NB4 (cell line): ENCODE measurements at regions not wholly inside any gene's neighbourhood (a gene's known extent, or its start where the extent isn't known, plus 50 kb on each side); places are given as distances from the start of the nearest gene placed in this dataset.

Experiments
- DNase-seq: peaks from one replicate; pipeline ENCODE4 v3.0.0; 2010; ENCODE audit warnings: low read depth
- H3K4me3 ChIP-seq: one replicate; pipeline ENCODE4 v1.5.1; 2011; ENCODE audit warnings: mild to moderate bottlenecking, low read depth, low read length, moderate library complexity
- CTCF ChIP-seq: IDR thresholded peaks from one replicate; pipeline ENCODE4 v1.5.1; 2012; ENCODE audit warnings: low read depth, low read length
- MYC ChIP-seq: IDR thresholded peaks from 2 replicates; pipeline ENCODE4 v1.6.1; 2011; ENCODE audit warnings: low read depth, low read length
- POLR2A ChIP-seq: IDR thresholded peaks from 2 replicates; pipeline ENCODE4 v1.6.1; 2011; ENCODE audit warnings: mild to moderate bottlenecking; ENCODE audit not compliant: insufficient read length; ENCODE audit errors: extremely low read depth
- TF ChIP-seq, protein P1 (sequence below): IDR thresholded peaks from 2 replicates; pipeline ENCODE4 v1.6.1; 2011; ENCODE audit warnings: low read depth, low read length

DNA sequence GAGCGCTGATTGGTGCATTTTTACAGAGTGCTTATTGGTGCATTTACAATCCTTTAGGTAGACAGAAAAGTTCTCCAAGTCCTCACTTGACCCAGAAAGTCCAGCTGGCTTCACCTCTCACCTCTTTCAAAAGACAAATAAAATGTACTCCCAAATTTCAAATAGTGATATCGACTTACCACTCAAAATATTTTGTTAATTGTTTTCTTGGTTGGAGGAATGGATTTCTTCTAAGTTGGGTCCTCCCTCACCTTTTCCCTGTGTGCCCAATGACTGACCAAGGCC lies 338.4 kb upstream of the KLF3 start:
- TF ChIP-seq POLR2A: no peak
- no peak for TF ChIP-seq CTCF
- no peak for TF ChIP-seq MYC
- TF ChIP-seq, protein P1, sequence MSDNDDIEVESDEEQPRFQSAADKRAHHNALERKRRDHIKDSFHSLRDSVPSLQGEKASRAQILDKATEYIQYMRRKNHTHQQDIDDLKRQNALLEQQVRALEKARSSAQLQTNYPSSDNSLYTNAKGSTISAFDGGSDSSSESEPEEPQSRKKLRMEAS: no peak
- no peak for DNase-seq
- H3K4me3 ChIP-seq: no peak overlapping the region

- H3K4me3 ChIP-seq: no peak overlapping the region
- TF ChIP-seq POLR2A: no peak
- no peak for TF ChIP-seq CTCF
- TF ChIP-seq MYC: no peak
- TF ChIP-seq, protein P1: no peak
- DNase-seq: no peak
Observed at GRCh38 chr4:38326499-38326898, 337.5 kb upstream of the KLF3 start.

- TF ChIP-seq POLR2A (no peak), MYC (no peak), CTCF (no peak)
- TF ChIP-seq, protein P1: no peak
- H3K4me3 ChIP-seq: no peak overlapping the region
- DNase-seq: no peak
Observed at GRCh38 chr4:38327174-38327573, 336.8 kb upstream of the KLF3 start.

DNA sequence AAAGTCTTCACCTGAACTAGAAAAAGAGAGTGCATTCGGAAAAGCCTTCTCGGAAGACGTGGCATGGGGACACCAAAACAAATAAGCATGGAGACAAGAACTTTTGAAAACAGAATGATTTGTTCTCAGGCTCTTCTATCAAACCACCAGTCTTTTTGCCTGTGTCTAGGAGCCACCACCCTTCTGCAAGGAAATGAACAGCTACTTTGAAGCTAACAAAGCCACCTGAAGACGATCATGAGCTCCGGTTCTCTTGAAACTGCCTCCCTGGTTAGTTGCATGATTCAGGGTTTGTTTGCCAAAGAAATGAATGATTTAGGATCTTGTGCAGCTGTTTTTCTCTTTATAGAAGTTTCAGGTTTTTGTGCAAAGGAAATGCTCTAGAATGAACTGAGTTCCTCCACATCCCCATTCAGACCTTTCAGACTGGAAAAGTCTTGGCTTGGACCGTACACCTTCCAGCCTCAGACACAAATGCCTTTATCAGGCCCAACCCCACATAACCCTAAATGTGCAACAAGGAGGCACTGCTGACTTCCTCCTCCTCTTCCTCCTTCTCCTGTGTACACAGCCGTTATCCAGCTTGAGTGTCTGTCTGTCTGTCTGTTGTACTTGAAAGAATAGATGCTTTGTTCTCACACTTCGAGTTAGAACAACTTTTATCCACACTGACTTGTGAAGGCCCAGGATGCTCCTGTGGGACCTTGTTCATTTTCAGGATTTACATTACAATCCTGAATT lies 334.8 kb upstream of the KLF3 start:
- DNase-seq: no peak
- H3K4me3 ChIP-seq: no peak overlapping the region
- no peak for TF ChIP-seq CTCF
- TF ChIP-seq MYC: no peak
- TF ChIP-seq POLR2A: no peak
- TF ChIP-seq, protein P1: no peak

DNA sequence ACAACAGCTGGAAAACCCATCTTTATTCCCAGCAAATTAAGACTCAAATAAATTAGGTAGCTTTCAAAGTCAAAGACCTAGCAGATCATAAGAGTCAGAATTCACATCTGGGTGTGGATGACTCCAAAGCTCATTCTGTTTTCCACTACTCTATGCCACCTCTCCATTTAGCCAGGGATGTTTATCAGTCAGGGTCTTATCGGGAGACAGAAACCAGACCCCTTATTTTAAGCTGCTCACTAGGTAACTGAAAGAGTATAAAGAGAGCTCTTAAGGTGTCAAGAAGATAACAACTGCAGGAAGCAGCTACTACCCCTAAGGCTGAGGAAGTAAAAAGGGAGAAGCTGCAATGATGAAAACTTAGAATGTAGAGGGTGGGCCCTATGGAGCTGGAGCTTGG lies 333.7 kb upstream of the KLF3 start:
- DNase-seq: no peak
- TF ChIP-seq, protein P1: no peak
- TF ChIP-seq POLR2A (no peak), CTCF (no peak), MYC (no peak)
- no peak overlapping the region for H3K4me3 ChIP-seq

DNA sequence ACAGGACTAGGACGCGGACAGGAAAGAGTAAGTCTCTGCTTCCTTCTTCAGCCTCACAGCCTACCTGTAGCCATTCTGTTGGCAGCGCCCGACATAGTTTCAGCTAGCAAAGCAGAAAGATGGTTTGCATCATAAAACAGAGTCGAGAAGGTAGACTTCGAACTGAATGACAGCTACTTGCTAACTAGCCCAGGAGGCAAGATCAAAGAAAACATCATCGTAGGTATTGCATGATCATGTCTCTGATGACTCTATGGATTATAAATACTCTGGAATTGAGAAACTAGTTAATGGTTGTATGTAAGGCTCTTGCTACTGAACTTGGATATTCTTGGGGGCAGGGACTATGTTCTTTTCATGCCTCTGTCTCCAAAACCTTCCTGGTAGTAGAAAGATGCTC lies 333.1 kb upstream of the KLF3 start:
- H3K4me3 ChIP-seq: no peak overlapping the region
- TF ChIP-seq MYC (no peak), CTCF (no peak), POLR2A (no peak)
- TF ChIP-seq, protein P1: no peak
- DNase-seq: no peak
